Hepatocyte (in vitro differentiated cells): ENCODE measurements at regions not wholly inside any gene's neighbourhood (a gene's known extent, or its start where the extent isn't known, plus 50 kb on each side); places are given as distances from the start of the nearest gene placed in this dataset.

Source experiments
- DNase-seq: peaks from one replicate; pipeline ENCODE4 v3.0.0-alpha.2; 2016; ENCODE audit warnings: low spot score
- H2AFZ ChIP-seq: fragments of 200-600 bp; sonication (generic); 2 replicates; pipeline ENCODE4 v1.6.0; 2016; ENCODE audit warnings: antibody characterized with exemption, mild to moderate bottlenecking
- H3K27ac ChIP-seq: fragments of 200-600 bp; sonication (generic); 2 replicates; pipeline ENCODE4 v1.5.1; 2016; ENCODE audit warnings: mild to moderate bottlenecking
- H3K27me3 ChIP-seq: fragments of 200-600 bp; sonication (generic); 2 replicates; pipeline ENCODE4 v1.6.1; 2016
- H3K36me3 ChIP-seq: fragments of 200-600 bp; sonication (generic); replicated peaks from 2 replicates; pipeline ENCODE4 v1.5.1; 2016; ENCODE audit warnings: low read depth; ENCODE audit not compliant: insufficient read depth
- H3K4me1 ChIP-seq: fragments of 200-600 bp; sonication (generic); 2 replicates; pipeline ENCODE4 v1.5.1; 2016; ENCODE audit warnings: mild to moderate bottlenecking, moderate library complexity; ENCODE audit not compliant: insufficient read depth
- H3K4me2 ChIP-seq: fragments of 200-600 bp; sonication (generic); 2 replicates; pipeline ENCODE4 v1.6.0; 2016
- H3K4me3 ChIP-seq: fragments of 200-600 bp; sonication (generic); 2 replicates; pipeline ENCODE4 v1.5.1; 2016; ENCODE audit warnings: mild to moderate bottlenecking
- H3K79me2 ChIP-seq: fragments of 200-600 bp; sonication (generic); 2 replicates; pipeline ENCODE4 v1.6.0; 2017; ENCODE audit warnings: mild to moderate bottlenecking
- H3K9me2 ChIP-seq: fragments of 200-600 bp; sonication (generic); replicated peaks from 2 replicates; pipeline ENCODE4 v1.6.0; 2017; ENCODE audit warnings: mild to moderate bottlenecking; ENCODE audit not compliant: insufficient read depth
- H3K9me3 ChIP-seq: fragments of 200-600 bp; sonication (generic); 2 replicates; pipeline ENCODE4 v1.5.1; 2016; ENCODE audit warnings: low read depth, mild to moderate bottlenecking
- H4K20me1 ChIP-seq: fragments of 200-600 bp; sonication (generic); 2 replicates; pipeline ENCODE4 v1.6.0; 2016; ENCODE audit warnings: mild to moderate bottlenecking; ENCODE audit not compliant: insufficient read depth, poor library complexity, severe bottlenecking
- EZH2 ChIP-seq: fragments of 200-600 bp; sonication (generic); IDR thresholded peaks from 2 replicates; pipeline ENCODE4 v1.6.1; 2016; ENCODE audit warnings: antibody characterized with exemption, mild to moderate bottlenecking, borderline replicate concordance
- EZH2phosphoT487 ChIP-seq: fragments of 200-600 bp; sonication (generic); IDR thresholded peaks from one replicate; pipeline ENCODE4 v1.6.1; 2018; ENCODE audit warnings: antibody characterized with exemption, mild to moderate bottlenecking, low read depth, moderate library complexity; ENCODE audit not compliant: unreplicated experiment, severe bottlenecking
- WGBS: methylation state at CpG from one replicate; pipeline ENCODE4 v1.1.6; 2016; ENCODE audit warnings: low lambda C conversion rate; ENCODE audit errors: missing lambda C conversion rate; 5-methylcytosine and 5-hydroxymethylcytosine counted together
- TF ChIP-seq, protein P1 (sequence below): fragments of 200-600 bp; sonication (generic); IDR thresholded peaks from 2 replicates; pipeline ENCODE4 v1.5.1; 2016; ENCODE audit warnings: antibody characterized with exemption, mild to moderate bottlenecking; ENCODE audit not compliant: poor library complexity

DNA sequence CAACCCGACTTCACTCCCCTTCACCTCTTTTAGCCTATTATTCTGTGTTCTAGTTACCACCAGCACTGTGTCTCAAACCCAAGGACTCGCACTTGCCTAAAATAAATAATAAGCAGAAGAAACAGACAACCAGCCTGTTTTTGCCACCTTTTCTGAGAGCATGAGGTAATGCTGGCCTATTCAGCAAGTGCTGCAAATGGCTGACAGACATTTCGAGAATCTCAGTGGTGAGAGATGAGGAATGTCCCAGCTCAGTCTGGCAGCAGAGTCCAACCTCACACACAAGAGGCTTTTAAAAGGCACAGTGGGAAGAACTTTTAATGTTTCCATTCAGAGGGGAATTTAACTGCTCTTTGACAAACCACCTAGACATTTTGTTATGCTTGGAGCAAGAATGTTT, 143.3 kb upstream of the GMNC start:
- WGBS: 79% methylated on average over 3 of the region's 3 CpGs
- Histone ChIP-seq H3K4me2 (no peak overlapping the region), H3K9me2 (no peaks in the 10 kb centered on the region), H4K20me1 (no peaks in the 10 kb centered on the region), H3K9me3 (no peaks in the 10 kb centered on the region), H3K27ac (no peak overlapping the region), H3K27me3 (no peaks in the 10 kb centered on the region), H3K79me2 (no peaks in the 10 kb centered on the region), H2AFZ (no peak overlapping the region), H3K36me3 (no peaks in the 10 kb centered on the region), H3K4me3 (no peak overlapping the region), H3K4me1 (no peaks in the 10 kb centered on the region)
- no peak for TF ChIP-seq EZH2phosphoT487
- TF ChIP-seq EZH2: no peak
- TF ChIP-seq, protein P1, sequence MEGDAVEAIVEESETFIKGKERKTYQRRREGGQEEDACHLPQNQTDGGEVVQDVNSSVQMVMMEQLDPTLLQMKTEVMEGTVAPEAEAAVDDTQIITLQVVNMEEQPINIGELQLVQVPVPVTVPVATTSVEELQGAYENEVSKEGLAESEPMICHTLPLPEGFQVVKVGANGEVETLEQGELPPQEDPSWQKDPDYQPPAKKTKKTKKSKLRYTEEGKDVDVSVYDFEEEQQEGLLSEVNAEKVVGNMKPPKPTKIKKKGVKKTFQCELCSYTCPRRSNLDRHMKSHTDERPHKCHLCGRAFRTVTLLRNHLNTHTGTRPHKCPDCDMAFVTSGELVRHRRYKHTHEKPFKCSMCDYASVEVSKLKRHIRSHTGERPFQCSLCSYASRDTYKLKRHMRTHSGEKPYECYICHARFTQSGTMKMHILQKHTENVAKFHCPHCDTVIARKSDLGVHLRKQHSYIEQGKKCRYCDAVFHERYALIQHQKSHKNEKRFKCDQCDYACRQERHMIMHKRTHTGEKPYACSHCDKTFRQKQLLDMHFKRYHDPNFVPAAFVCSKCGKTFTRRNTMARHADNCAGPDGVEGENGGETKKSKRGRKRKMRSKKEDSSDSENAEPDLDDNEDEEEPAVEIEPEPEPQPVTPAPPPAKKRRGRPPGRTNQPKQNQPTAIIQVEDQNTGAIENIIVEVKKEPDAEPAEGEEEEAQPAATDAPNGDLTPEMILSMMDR: no peak
- no peak for DNase-seq

DNA sequence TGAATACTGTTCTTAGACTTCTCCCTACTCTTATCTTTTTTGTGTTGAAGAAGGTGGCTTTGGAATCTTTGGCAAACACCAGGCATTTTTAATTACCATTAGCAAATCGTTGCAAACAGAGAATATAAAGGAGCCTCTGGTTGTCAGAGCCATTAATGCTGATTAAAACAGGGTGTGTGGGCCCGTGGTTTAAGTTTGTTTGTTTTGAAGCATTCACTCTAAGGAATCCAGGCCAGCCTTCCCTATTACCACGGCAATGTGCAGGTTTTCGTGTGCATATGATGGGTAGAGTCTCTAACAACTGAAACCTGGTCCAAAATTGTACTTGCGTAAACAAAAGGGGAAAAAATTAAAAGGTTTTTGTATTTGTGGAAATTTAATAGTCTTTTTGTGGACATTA, 141.2 kb upstream of the GMNC start:
- Histone ChIP-seq H3K4me3 (no peak overlapping the region), H3K79me2 (no peaks in the 10 kb centered on the region), H3K27ac (no peak overlapping the region), H3K9me2 (no peaks in the 10 kb centered on the region), H3K9me3 (no peaks in the 10 kb centered on the region), H3K4me1 (no peaks in the 10 kb centered on the region), H3K27me3 (no peaks in the 10 kb centered on the region), H3K36me3 (no peaks in the 10 kb centered on the region), H4K20me1 (no peaks in the 10 kb centered on the region), H3K4me2 (no peak overlapping the region), H2AFZ (peak overlapping the region; percentile 2)
- TF ChIP-seq EZH2phosphoT487 (no peak), EZH2 (no peak)
- TF ChIP-seq, protein P1: no peak
- WGBS: 43% methylated on average over 5 of the region's 5 CpGs
- DNase-seq: no peak

DNA sequence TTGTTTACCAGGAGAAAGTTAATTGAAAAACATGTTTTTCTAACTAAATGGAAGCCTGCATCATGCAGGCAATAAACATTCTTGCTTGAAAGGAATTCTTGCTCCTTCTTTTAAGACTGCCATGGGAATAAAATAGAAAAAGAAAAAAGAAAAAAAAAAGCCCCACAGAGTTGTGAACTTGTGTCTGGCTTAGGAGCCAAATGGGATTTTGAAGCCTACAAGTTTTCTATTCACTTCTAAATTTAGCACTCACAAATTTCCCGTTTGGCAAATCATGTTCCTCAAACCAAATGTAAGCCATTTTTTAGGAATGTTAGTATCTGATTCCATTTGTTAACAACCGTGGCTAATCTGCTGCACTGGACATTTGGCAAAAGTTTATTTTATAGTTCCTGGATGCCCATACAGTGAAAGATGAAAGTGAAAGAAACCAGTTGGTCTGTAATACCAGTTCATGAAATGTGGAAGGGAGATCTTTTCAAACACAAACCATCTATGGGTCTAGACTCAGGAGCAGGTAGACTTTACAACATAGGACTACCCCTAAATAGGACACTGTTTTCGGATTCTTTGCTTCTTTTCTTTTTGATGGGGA, 133.8 kb upstream of the GMNC start:
- H3K27ac ChIP-seq: no peak overlapping the region
- no peaks in the 10 kb centered on the region for H3K79me2 ChIP-seq
- H3K9me3 ChIP-seq: no peaks in the 10 kb centered on the region
- 62% methylated on average over 3 of the region's 3 CpGs for WGBS
- H4K20me1 ChIP-seq: no peaks in the 10 kb centered on the region
- TF ChIP-seq EZH2 (no peak), EZH2phosphoT487 (no peak)
- TF ChIP-seq, protein P1: no peak
- no peaks in the 10 kb centered on the region for H3K9me2 ChIP-seq
- H3K4me2 ChIP-seq: no peak overlapping the region
- no peak for DNase-seq
- H3K4me1 ChIP-seq: no peaks in the 10 kb centered on the region
- no peak overlapping the region for H3K4me3 ChIP-seq
- H2AFZ ChIP-seq: no peak overlapping the region
- no peaks in the 10 kb centered on the region for H3K27me3 ChIP-seq
- H3K36me3 ChIP-seq: no peaks in the 10 kb centered on the region
